SHP77 (cell line): ENCODE measurements at regions not wholly inside any gene's neighbourhood (a gene's known extent, or its start where the extent isn't known, plus 50 kb on each side); places are given as distances from the start of the nearest gene placed in this dataset.
A peak's percentile ranks its signal among the peaks of the same experiment; 100 is the strongest.

Experiments used
- DNase-seq, 2 experiments: peaks; one replicate each; lab custom pipeline; 2025; lab: John Stamatoyannopoulos, UW

GRCh38 chr4:54543088-54543795 is 114.5 kb upstream of the KIT start:
- no peak for DNase-seq

GRCh38 chr4:54545663-54546424 is 111.9 kb upstream of the KIT start:
- DNase-seq: no peak

- peak; percentile 27 to 43 for DNase-seq
Measured at GRCh38 chr4:54547299-54548097, 110.3 kb upstream of the KIT start.

GRCh38 chr4:54548098-54548620 is 109.6 kb upstream of the KIT start:
- no peak for DNase-seq

- DNase-seq: no peak
Measured at GRCh38 chr4:54548831-54549460, 108.8 kb upstream of the KIT start.

- DNase-seq: no peak
Measured at GRCh38 chr4:54550395-54551171, 107.2 kb upstream of the KIT start.

- no peak for DNase-seq
Measured at GRCh38 chr4:54553001-54553400, 104.8 kb upstream of the KIT start.

GRCh38 chr4:54554339-54554990 is 103.3 kb upstream of the KIT start:
- DNase-seq: no peak

GRCh38 chr4:54556051-54556450 is 101.7 kb upstream of the KIT start:
- no peak for DNase-seq

- DNase-seq: no peak
Measured at GRCh38 chr4:54556587-54556986, 101.2 kb upstream of the KIT start.

- no peak for DNase-seq
Measured at GRCh38 chr4:54558889-54559677, 98.7 kb upstream of the KIT start.

GRCh38 chr4:54560513-54560912 is 97.2 kb upstream of the KIT start:
- DNase-seq: no peak

- DNase-seq: no peak
Measured at GRCh38 chr4:54561940-54562339, 95.8 kb upstream of the KIT start.

- DNase-seq: no peak
Measured at GRCh38 chr4:54566608-54567007, 91.1 kb upstream of the KIT start.

GRCh38 chr4:54567327-54567726 is 90.4 kb upstream of the KIT start:
- DNase-seq: no peak

- no peak for DNase-seq
Measured at GRCh38 chr4:54568184-54568583, 89.6 kb upstream of the KIT start.

GRCh38 chr4:54570822-54571221 is 86.9 kb upstream of the KIT start:
- DNase-seq: no peak

GRCh38 chr4:54571293-54572151 is 86.2 kb upstream of the KIT start:
- no peak for DNase-seq

- no peak for DNase-seq
Measured at GRCh38 chr4:54572152-54572542, 85.6 kb upstream of the KIT start.
